Natural killer cell (primary cell): ENCODE measurements at regions not wholly inside any gene's neighbourhood (a gene's known extent, or its start where the extent isn't known, plus 50 kb on each side); places are given as distances from the start of the nearest gene placed in this dataset.

ENCODE experiments used
- ATAC-seq, 3 donors: fragments of 150-1000 bp in 2 of 3; fragments of 200-7000 bp in 1 of 3; cut with Tn5 transposase; 1 replicate in 1 of 3; 2 replicates in 2 of 3; pipeline ENCODE4 v1.10.0; 2021; ENCODE audit warnings: mild to moderate bottlenecking in 2 of 3, moderate library complexity in 2 of 3
- DNase-seq, 2 donors: peaks; one replicate each; pipeline versions ENCODE4 v3.0.0 to v3.0.0-alpha.2; 2013 to 2021; ENCODE audit warnings: mixed read lengths in 1 of 2
- H3K27ac ChIP-seq: one replicate; pipeline ENCODE4 v1.5.1; 2013; ENCODE audit warnings: mild to moderate bottlenecking, low read length
- H3K27me3 ChIP-seq: one replicate; pipeline ENCODE4 v1.6.1; 2013; ENCODE audit warnings: low read length; ENCODE audit not compliant: control insufficient read depth, insufficient read depth
- H3K36me3 ChIP-seq: one replicate; pipeline ENCODE4 v1.6.1; 2013; ENCODE audit warnings: low read length; ENCODE audit not compliant: control insufficient read depth, insufficient read depth
- H3K4me1 ChIP-seq: one replicate; pipeline ENCODE4 v1.6.1; 2013; ENCODE audit warnings: low read length; ENCODE audit not compliant: control insufficient read depth, insufficient read depth
- H3K4me3 ChIP-seq: one replicate; pipeline ENCODE4 v1.5.1; 2013; ENCODE audit warnings: low read length
- H3K9me3 ChIP-seq: one replicate; pipeline ENCODE4 v1.6.1; 2013; ENCODE audit warnings: low read length; ENCODE audit not compliant: control insufficient read depth, insufficient read depth
- H3K27ac Mint-ChIP-seq, 2 donors: one replicate each; pipeline ENCODE4 v1.8.0; 2022; ENCODE audit warnings: mild to moderate bottlenecking in 2 of 2, mixed read lengths in 2 of 2, moderate library complexity in 1 of 2
- H3K27me3 Mint-ChIP-seq, 2 donors: one replicate each; pipeline ENCODE4 v1.8.0; 2022; ENCODE audit warnings: low read depth in 2 of 2, mixed read lengths in 2 of 2
- H3K36me3 Mint-ChIP-seq: one replicate; pipeline ENCODE4 v1.8.0; 2022; ENCODE audit warnings: mixed read lengths
- H3K4me1 Mint-ChIP-seq, 2 donors: one replicate each; pipeline ENCODE4 v1.8.0; 2022; ENCODE audit warnings: mixed read lengths in 2 of 2
- H3K4me3 Mint-ChIP-seq: one replicate; pipeline ENCODE4 v1.8.0; 2022; ENCODE audit warnings: mild to moderate bottlenecking, moderate library complexity, mixed read lengths
- H3K9me3 Mint-ChIP-seq, 2 donors: one replicate each; pipeline ENCODE4 v1.8.0; 2022; ENCODE audit warnings: mixed read lengths in 2 of 2
- CTCF ChIP-seq: fragments of 200-600 bp; IDR thresholded peaks from one replicate; pipeline ENCODE4 v1.8.0; 2022; ENCODE audit warnings: antibody characterized with exemption
- whole genome bisulfite sequencing: methylation state at CpG from one replicate; pipeline ENCODE4 v1.1.7; 2013; ENCODE audit warnings: missing lambda C conversion rate; ENCODE audit not compliant: insufficient coverage; 5-methylcytosine and 5-hydroxymethylcytosine counted together
- intact Hi-C: fragments of 100-400 bp; cut with micrococcal nuclease; formaldehyde crosslinking; loops from one replicate; pipeline ENCODE4 v1.14.2; 2022

GRCh38 chr2:16155366-16155765 lies 215.0 kb downstream of the MYCN start:
- no peak overlapping the region for H3K27ac ChIP-seq
- intact Hi-C loops = no loop called here
- H3K4me3 ChIP-seq = no peak overlapping the region
- no peak for TF ChIP-seq CTCF
- 72% methylated on average over 5 of the region's 5 CpGs for WGBS
- Mint-ChIP-seq H3K27me3 (peaks cover 0 to 7% of the 10 kb centered on the region in 2 donors), H3K9me3 (no peaks in the 10 kb centered on the region), H3K4me1 (no peaks in the 10 kb centered on the region), H3K27ac (no peak overlapping the region), H3K4me3 (no peak overlapping the region), H3K36me3 (no peaks in the 10 kb centered on the region)
- H3K4me1 ChIP-seq = no peaks in the 10 kb centered on the region
- DNase-seq (no peak), ATAC-seq (no peak)
- no peaks in the 10 kb centered on the region for H3K27me3 ChIP-seq
- no peaks in the 10 kb centered on the region for H3K36me3 ChIP-seq
- H3K9me3 ChIP-seq = no peaks in the 10 kb centered on the region

GRCh38 chr2:16154501-16155280 lies 214.3 kb downstream of the MYCN start:
- no peak for DNase-seq
- intact Hi-C loops = no loop called here
- WGBS = 88% methylated on average over 4 of the region's 4 CpGs
- no peak overlapping the region for H3K27ac Mint-ChIP-seq
- no peaks in the 10 kb centered on the region for H3K9me3 ChIP-seq
- H3K27ac ChIP-seq = no peak overlapping the region
- TF ChIP-seq CTCF = no peak
- no peaks in the 10 kb centered on the region for H3K36me3 Mint-ChIP-seq
- H3K4me3 ChIP-seq = no peak overlapping the region
- no peaks in the 10 kb centered on the region for H3K36me3 ChIP-seq
- no peaks in the 10 kb centered on the region for H3K4me1 ChIP-seq
- no peak for ATAC-seq
- H3K4me1 Mint-ChIP-seq = no peaks in the 10 kb centered on the region
- H3K4me3 Mint-ChIP-seq = no peak overlapping the region
- no peaks in the 10 kb centered on the region for H3K27me3 ChIP-seq
- H3K27me3 Mint-ChIP-seq = peaks cover 0 to 7% of the 10 kb centered on the region in 2 donors
- H3K9me3 Mint-ChIP-seq = no peaks in the 10 kb centered on the region

- intact Hi-C loops = no loop called here
- DNase-seq (no peak), ATAC-seq (no peak)
- no peaks in the 10 kb centered on the region for H3K27me3 ChIP-seq
- Mint-ChIP-seq H3K27me3 (peaks cover 0 to 7% of the 10 kb centered on the region in 2 donors), H3K4me3 (no peak overlapping the region), H3K9me3 (no peaks in the 10 kb centered on the region), H3K36me3 (no peaks in the 10 kb centered on the region), H3K27ac (no peak overlapping the region), H3K4me1 (no peaks in the 10 kb centered on the region)
- WGBS = 93% methylated on average over 4 of the region's 4 CpGs
- no peaks in the 10 kb centered on the region for H3K36me3 ChIP-seq
- H3K9me3 ChIP-seq = no peaks in the 10 kb centered on the region
- H3K27ac ChIP-seq = no peak overlapping the region
- no peaks in the 10 kb centered on the region for H3K4me1 ChIP-seq
- no peak overlapping the region for H3K4me3 ChIP-seq
- TF ChIP-seq CTCF = no peak
Observed at GRCh38 chr2:16154061-16154460, 213.7 kb downstream of the MYCN start.

- H3K4me3 Mint-ChIP-seq = no peak overlapping the region
- peaks cover 0 to 7% of the 10 kb centered on the region in 2 donors for H3K27me3 Mint-ChIP-seq
- no peaks in the 10 kb centered on the region for H3K4me1 Mint-ChIP-seq
- Histone ChIP-seq H3K9me3 (no peaks in the 10 kb centered on the region), H3K4me1 (no peaks in the 10 kb centered on the region), H3K27me3 (no peaks in the 10 kb centered on the region), H3K36me3 (no peaks in the 10 kb centered on the region), H3K27ac (no peak overlapping the region), H3K4me3 (no peak overlapping the region)
- DNase-seq (no peak), ATAC-seq (no peak)
- no peak for TF ChIP-seq CTCF
- no peaks in the 10 kb centered on the region for H3K9me3 Mint-ChIP-seq
- intact Hi-C loops = no loop called here
- no peaks in the 10 kb centered on the region for H3K36me3 Mint-ChIP-seq
- H3K27ac Mint-ChIP-seq = no peak overlapping the region
Observed at GRCh38 chr2:16153754-16154035, 213.3 kb downstream of the MYCN start.
